Thyroid gland (tissue), 4 donors: ENCODE measurements at regions not wholly inside any gene's neighbourhood (a gene's known extent, or its start where the extent isn't known, plus 50 kb on each side); places are given as distances from the start of the nearest gene placed in this dataset.

ENCODE experiments used
- DNase-seq, 2 donors: peaks; one replicate each; pipeline ENCODE4 v3.0.0-alpha.2; 2019
- H3K27ac ChIP-seq, 3 donors: fragments of 200-600 bp; sonication (generic); 1 replicate in 2 of 3; 2 replicates in 1 of 3; pipeline ENCODE4 v1.5.1; 2016 to 2019; ENCODE audit warnings: mild to moderate bottlenecking in 1 of 3, moderate library complexity in 1 of 3
- H3K27me3 ChIP-seq: fragments of 200-600 bp; sonication (generic); one replicate; pipeline ENCODE4 v1.5.1; 2019
- H3K36me3 ChIP-seq, 2 donors: fragments of 200-600 bp; sonication (generic); one replicate each; pipeline ENCODE4 v1.5.1; 2016 to 2019
- H3K4me1 ChIP-seq, 2 donors: fragments of 200-600 bp; sonication (generic); one replicate each; pipeline ENCODE4 v1.5.1; 2017 to 2019
- H3K4me3 ChIP-seq, 3 donors: fragments of 200-600 bp; sonication (generic); replicated peaks in 1 of 3; 1 replicate in 2 of 3; 2 replicates in 1 of 3; pipeline ENCODE4 v1.5.1; 2016; ENCODE audit warnings: mild to moderate bottlenecking in 1 of 3
- H3K9me3 ChIP-seq: fragments of 200-600 bp; sonication (generic); one replicate; pipeline ENCODE4 v1.5.1; 2017
- CTCF ChIP-seq, 6 experiments: fragments of 200-600 bp in 3 of 6; fragments of 450-650 bp in 3 of 6; sonication (generic) in 3 of 6; IDR thresholded peaks; one replicate each; pipeline ENCODE4 v1.5.1; 2016 to 2019; ENCODE audit warnings: antibody characterized with exemption in 6 of 6, mild to moderate bottlenecking in 2 of 6, inconsistent platforms in 1 of 6, moderate library complexity in 1 of 6
- POLR2A ChIP-seq, 2 donors: fragments of 450-650 bp; IDR thresholded peaks; one replicate each; pipeline ENCODE4 v1.6.1; 2017; ENCODE audit warnings: antibody characterized with exemption in 2 of 2, mild to moderate bottlenecking in 2 of 2, moderate library complexity in 1 of 2
- WGBS, 2 donors: methylation state at CpG; one replicate each; pipeline ENCODE4 v1.1.5; 2017; 5-methylcytosine and 5-hydroxymethylcytosine counted together
- intact Hi-C: fragments of 100-400 bp; cut with DNase I; formaldehyde crosslinking; loops from one replicate; pipeline ENCODE4 v1.15.1; 2023

GRCh38 chr3:161987933-161988332 lies 491.3 kb downstream of the OTOL1 start:
- H3K27ac ChIP-seq = no peak overlapping the region
- WGBS, 2 donors = 56 to 80% methylated on average over 1 of the region's 1 CpG

GRCh38 chr3:161989012-161989411 lies 492.4 kb downstream of the OTOL1 start:
- Histone ChIP-seq H3K4me1 (no peaks in the 10 kb centered on the region), H3K27me3 (no peaks in the 10 kb centered on the region), H3K9me3 (no peaks in the 10 kb centered on the region), H3K4me3 (no peak overlapping the region), H3K27ac (no peak overlapping the region), H3K36me3 (no peaks in the 10 kb centered on the region)
- intact Hi-C loops = no loop called here
- DNase-seq = no peak
- WGBS, 2 donors = 67 to 80% methylated on average over 1 of the region's 1 CpG
- TF ChIP-seq POLR2A (IDR thresholded peaks at IDR 0.05) (no peak), CTCF (IDR thresholded peaks at IDR 0.05) (no peak)

More at GRCh38 chr3:161987933-161988332, 491.3 kb downstream of the OTOL1 start:
- no peaks in the 10 kb centered on the region for H3K9me3 ChIP-seq
- no peak overlapping the region for H3K4me3 ChIP-seq
- no peaks in the 10 kb centered on the region for H3K36me3 ChIP-seq
- no peaks in the 10 kb centered on the region for H3K4me1 ChIP-seq
- intact Hi-C loops = no loop called here
- no peak for DNase-seq
- no peaks in the 10 kb centered on the region for H3K27me3 ChIP-seq
- TF ChIP-seq CTCF (IDR thresholded peaks at IDR 0.05) = no peak
- TF ChIP-seq POLR2A (IDR thresholded peaks at IDR 0.05) = no peak

DNA sequence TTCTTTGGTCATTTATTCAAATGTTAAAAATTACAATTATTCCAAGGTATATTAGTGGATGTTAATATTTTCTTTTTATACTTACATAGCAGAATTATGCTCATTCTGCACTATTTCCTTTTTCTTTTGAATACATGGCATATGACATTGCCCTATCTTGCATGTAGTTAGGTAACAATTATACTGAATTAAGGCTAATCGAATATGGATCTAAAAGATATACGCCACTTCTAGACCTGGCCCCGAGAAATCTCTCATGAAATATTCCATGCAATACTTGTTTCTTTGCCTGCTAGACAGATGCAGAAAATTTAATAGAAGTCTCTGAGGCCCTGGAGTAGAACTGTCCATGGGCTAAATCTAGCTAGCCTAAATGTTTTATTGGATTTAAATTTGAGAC lies 493.4 kb downstream of the OTOL1 start:
- Histone ChIP-seq H3K9me3 (no peaks in the 10 kb centered on the region), H3K4me1 (no peaks in the 10 kb centered on the region), H3K36me3 (no peaks in the 10 kb centered on the region), H3K4me3 (no peak overlapping the region), H3K27me3 (no peaks in the 10 kb centered on the region), H3K27ac (no peak overlapping the region)
- 93 to 94% methylated on average over 3 of the region's 3 CpGs for WGBS, 2 donors
- intact Hi-C loops = no loop called here
- TF ChIP-seq POLR2A (IDR thresholded peaks at IDR 0.05) (no peak), CTCF (IDR thresholded peaks at IDR 0.05) (no peak)
- DNase-seq = no peak

DNA sequence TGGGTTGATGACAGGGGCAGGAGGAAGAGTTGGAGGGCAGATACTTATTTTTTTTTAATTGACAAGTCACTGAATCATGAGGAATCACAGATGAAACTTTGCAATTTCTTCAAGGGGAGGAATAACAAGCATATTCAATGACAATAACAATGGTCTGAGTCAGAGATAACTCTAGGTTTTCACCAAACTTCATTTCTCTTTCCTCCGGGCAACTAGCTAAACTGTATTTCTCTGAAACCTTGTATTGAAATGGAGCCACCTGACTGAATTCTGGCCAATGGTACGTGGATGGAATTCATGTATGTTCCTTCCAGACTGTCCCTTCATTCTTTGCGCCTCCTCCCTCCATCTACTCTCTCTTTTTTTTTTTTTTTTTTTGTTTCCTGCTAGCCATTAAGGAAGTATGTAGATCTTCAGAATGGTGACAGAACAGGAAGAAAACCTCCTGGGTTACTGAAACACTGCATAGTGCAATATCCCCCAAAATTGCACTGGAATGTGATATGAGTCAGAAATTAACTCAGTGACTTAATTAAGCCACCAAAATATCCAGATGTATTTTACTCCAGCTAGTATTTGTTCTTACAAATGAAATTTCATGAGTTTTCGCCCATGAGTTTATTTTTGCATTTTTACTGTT lies 495.4 kb downstream of the OTOL1 start:
- 85 to 88% methylated on average over 4 of the region's 4 CpGs for WGBS, 2 donors

More for the DNA sequence above, 495.4 kb downstream of the OTOL1 start:
- Histone ChIP-seq H3K36me3 (no peaks in the 10 kb centered on the region), H3K4me1 (no peaks in the 10 kb centered on the region), H3K9me3 (no peaks in the 10 kb centered on the region), H3K27ac (no peak overlapping the region), H3K27me3 (no peaks in the 10 kb centered on the region), H3K4me3 (no peak overlapping the region)
- no peak for DNase-seq
- TF ChIP-seq CTCF (IDR thresholded peaks at IDR 0.05) (no peak), POLR2A (IDR thresholded peaks at IDR 0.05) (no peak)
- intact Hi-C loops = no loop called here
